Rectal smooth muscle tissue (tissue), 1 donor: ENCODE measurements at regions not wholly inside any gene's neighbourhood (a gene's known extent, or its start where the extent isn't known, plus 50 kb on each side); places are given as distances from the start of the nearest gene placed in this dataset.

ENCODE experiments used
- H3K27ac ChIP-seq: one replicate; pipeline ENCODE4 v1.7.0; 2013; ENCODE audit warnings: low read depth, low read length, inconsistent platforms
- H3K27me3 ChIP-seq: one replicate; pipeline ENCODE4 v1.7.0; 2013; ENCODE audit warnings: low read length; ENCODE audit not compliant: control insufficient read depth, insufficient read depth
- H3K36me3 ChIP-seq: one replicate; pipeline ENCODE4 v1.7.0; 2013; ENCODE audit warnings: low read length; ENCODE audit not compliant: control insufficient read depth, insufficient read depth
- H3K4me1 ChIP-seq: one replicate; pipeline ENCODE4 v1.7.0; 2013; ENCODE audit warnings: low read length; ENCODE audit not compliant: control insufficient read depth, insufficient read depth
- H3K4me3 ChIP-seq: one replicate; pipeline ENCODE4 v1.7.0; 2013; ENCODE audit warnings: low read length
- H3K9ac ChIP-seq: one replicate; pipeline ENCODE4 v1.7.0; 2013; ENCODE audit warnings: low read length

- H3K4me1 ChIP-seq: peaks cover 9% of the 10 kb centered on the region
Measured at GRCh38 chr22:46026899-46027210, 49.9 kb upstream of the WNT7B start.

GRCh38 chr22:46027211-46028105 is 50.5 kb upstream of the WNT7B start:
- H3K4me1 ChIP-seq: peaks cover 9% of the 10 kb centered on the region
- H3K9ac ChIP-seq: peak overlapping the region; percentile 21
- peak overlapping the region; percentile 64 for H3K4me3 ChIP-seq
- no peaks in the 10 kb centered on the region for H3K36me3 ChIP-seq
- H3K27ac ChIP-seq: peak overlapping the region; percentile 54
- no peaks in the 10 kb centered on the region for H3K27me3 ChIP-seq

More at GRCh38 chr22:46026899-46027210, 49.9 kb upstream of the WNT7B start:
- H3K9ac ChIP-seq: peak overlapping the region; percentile 21
- peak overlapping the region; percentile 64 for H3K4me3 ChIP-seq
- no peaks in the 10 kb centered on the region for H3K36me3 ChIP-seq
- H3K27ac ChIP-seq: peak overlapping the region; percentile 54
- no peaks in the 10 kb centered on the region for H3K27me3 ChIP-seq

DNA sequence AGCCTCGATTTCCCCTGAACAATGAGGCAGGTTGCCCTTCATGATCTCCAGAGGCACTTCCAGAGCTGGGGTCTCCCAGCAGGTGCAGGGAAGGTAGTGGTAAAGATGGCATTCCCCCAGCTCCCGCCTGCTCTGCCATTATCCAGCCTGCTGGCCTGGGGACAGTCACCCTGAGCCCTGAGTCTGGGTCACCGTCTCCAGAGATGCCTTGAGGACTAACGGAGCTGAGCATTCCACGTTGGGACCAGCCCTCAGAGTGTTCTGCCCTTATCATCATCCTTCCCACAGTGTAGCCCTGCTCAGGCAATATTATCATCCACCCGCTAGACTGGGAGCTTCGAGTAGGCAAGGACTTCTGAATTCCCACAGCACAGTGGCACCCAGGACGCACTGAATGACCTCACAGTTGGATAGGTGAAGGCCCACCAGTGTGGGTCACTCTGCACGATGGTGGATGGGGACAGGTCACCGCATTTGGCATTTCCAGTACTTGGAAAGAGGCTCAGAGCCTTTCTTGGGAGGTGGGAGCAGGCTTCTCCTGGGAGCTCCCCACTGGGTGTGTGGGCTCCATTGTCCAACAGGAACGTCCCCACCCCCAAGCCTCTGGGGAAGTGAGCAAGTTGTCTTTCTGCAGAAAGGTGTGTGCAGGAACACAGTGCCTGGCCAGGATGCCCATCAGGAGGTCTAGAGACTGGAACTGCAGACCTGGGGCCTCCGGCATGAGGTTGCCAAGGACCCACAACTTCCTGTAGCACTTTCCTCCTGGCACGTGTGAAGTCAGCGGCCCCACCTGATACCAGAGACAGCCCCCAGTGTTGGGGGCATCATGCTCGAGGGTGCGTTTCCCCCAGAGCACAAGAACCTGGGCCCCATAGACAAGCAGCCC is 51.4 kb upstream of the WNT7B start:
- Histone ChIP-seq H3K4me3 (peak overlapping the region; percentile 64), H3K36me3 (no peaks in the 10 kb centered on the region), H3K9ac (no peak overlapping the region), H3K4me1 (peaks cover 8% of the 10 kb centered on the region), H3K27me3 (no peaks in the 10 kb centered on the region), H3K27ac (no peak overlapping the region)

GRCh38 chr22:46029036-46029435 is 52.1 kb upstream of the WNT7B start:
- Histone ChIP-seq H3K4me3 (no peak overlapping the region), H3K27me3 (no peaks in the 10 kb centered on the region), H3K36me3 (no peaks in the 10 kb centered on the region), H3K27ac (no peak overlapping the region), H3K9ac (no peak overlapping the region), H3K4me1 (peaks cover 5% of the 10 kb centered on the region)

DNA sequence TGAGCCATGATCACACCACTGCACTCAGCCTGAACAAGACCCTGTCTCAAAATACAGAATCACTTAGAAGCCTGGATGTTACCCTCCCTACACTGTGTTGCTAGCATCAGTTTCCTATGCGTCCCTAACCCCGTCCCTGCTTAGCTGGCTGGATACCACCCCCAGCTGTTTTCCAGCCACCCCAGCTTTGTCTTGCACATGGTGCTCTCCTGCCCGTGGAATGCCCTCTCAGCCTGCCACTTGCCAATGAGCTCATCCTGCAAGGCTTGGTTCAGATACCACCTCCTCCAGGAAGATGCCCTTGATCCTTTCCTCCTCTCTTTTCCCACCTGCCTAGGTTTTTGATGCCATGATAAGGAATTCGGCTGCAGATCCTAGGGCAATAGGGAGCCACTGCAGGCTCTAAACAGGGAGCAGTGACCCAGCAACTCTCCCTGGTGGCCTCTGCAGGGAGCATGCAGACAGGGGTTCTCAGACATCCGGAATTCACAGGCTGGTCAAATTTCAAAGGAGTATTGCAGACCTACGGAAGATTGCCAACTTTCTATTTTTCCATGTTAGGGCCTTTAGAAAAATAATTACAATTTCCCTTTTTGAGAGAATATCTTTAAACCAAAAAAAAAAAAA is 52.7 kb upstream of the WNT7B start:
- H3K9ac ChIP-seq: no peak overlapping the region

GRCh38 chr22:46030231-46030880 is 53.4 kb upstream of the WNT7B start:
- Histone ChIP-seq H3K9ac (no peak overlapping the region), H3K36me3 (no peaks in the 10 kb centered on the region), H3K4me3 (no peak overlapping the region), H3K27me3 (no peaks in the 10 kb centered on the region), H3K27ac (no peak overlapping the region), H3K4me1 (peaks cover 9% of the 10 kb centered on the region)

More for the DNA sequence above, 52.7 kb upstream of the WNT7B start:
- Histone ChIP-seq H3K4me1 (peaks cover 5% of the 10 kb centered on the region), H3K4me3 (no peak overlapping the region), H3K27me3 (no peaks in the 10 kb centered on the region), H3K27ac (no peak overlapping the region), H3K36me3 (no peaks in the 10 kb centered on the region)

GRCh38 chr22:46031066-46031465 is 54.1 kb upstream of the WNT7B start:
- H3K4me3 ChIP-seq: no peak overlapping the region

GRCh38 chr22:46031557-46031956 is 54.6 kb upstream of the WNT7B start:
- Histone ChIP-seq H3K27me3 (no peaks in the 10 kb centered on the region), H3K4me1 (peaks cover 11% of the 10 kb centered on the region), H3K27ac (no peak overlapping the region), H3K36me3 (no peaks in the 10 kb centered on the region), H3K9ac (no peak overlapping the region), H3K4me3 (no peak overlapping the region)

More at GRCh38 chr22:46031066-46031465, 54.1 kb upstream of the WNT7B start:
- no peaks in the 10 kb centered on the region for H3K36me3 ChIP-seq
- no peak overlapping the region for H3K27ac ChIP-seq
- no peak overlapping the region for H3K9ac ChIP-seq
- no peaks in the 10 kb centered on the region for H3K27me3 ChIP-seq
- peaks cover 9% of the 10 kb centered on the region for H3K4me1 ChIP-seq

GRCh38 chr22:46031965-46032851 is 55.2 kb upstream of the WNT7B start:
- Histone ChIP-seq H3K36me3 (no peaks in the 10 kb centered on the region), H3K9ac (no peak overlapping the region), H3K27ac (no peak overlapping the region), H3K4me1 (peaks cover 10% of the 10 kb centered on the region), H3K4me3 (no peak overlapping the region), H3K27me3 (no peaks in the 10 kb centered on the region)

DNA sequence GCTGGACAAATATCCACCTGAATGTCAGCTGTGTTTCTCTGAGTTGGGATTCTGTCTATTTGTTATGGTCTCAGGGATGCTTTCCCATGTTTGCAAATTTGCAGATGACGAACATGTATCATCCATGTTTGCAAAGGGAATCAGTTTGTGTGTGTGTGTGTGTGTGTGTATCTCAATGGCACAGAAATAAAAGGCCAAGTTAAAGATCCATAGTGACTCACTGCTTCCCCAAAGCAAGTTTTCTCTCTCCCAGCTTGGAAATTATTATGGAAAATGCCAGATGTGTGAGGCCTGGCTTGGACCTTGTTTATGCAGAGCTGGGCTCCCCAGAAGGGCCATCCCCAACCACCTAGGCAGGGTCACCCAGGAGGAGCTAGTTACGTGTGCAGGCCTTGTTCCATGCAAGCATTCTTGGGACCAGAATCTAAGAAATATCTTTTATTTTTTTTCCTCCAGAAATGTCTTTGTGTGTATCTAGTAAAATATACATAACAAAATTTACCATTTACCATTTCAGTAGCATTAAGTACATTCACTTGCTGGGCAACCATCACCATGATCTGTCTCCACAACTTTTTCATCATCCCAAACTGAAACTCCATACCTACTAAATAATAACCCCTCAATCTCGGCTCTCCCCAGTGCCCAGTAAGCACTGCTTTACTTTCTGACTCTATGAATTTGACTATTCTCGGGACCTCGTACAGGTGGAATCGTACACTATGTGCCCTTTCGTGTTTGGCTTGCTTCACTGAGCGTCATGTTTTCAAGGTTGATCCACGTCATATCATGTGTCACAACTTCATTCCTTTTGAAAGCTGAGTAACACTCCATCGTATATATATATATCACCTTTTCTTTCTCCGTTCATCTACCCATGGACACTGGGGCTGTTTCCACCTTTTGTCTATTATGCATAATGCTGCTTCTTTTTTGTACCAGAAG is 56.6 kb upstream of the WNT7B start:
- Histone ChIP-seq H3K4me1 (peaks cover 10% of the 10 kb centered on the region), H3K27ac (no peak overlapping the region), H3K9ac (no peak overlapping the region), H3K36me3 (no peaks in the 10 kb centered on the region), H3K4me3 (no peak overlapping the region), H3K27me3 (no peaks in the 10 kb centered on the region)
